ENCODE measurements at regions not wholly inside any gene's neighbourhood (a gene's known extent, or its start where the extent isn't known, plus 50 kb on each side); places are given as distances from the start of the nearest gene placed in this dataset.
A peak's percentile ranks its signal among the peaks of the same experiment; 100 is the strongest.
"Not testable (repeated sequence)": the region's sequence is repeated elsewhere in the genome, so short reads cannot be mapped to it uniquely, and the experiment has no call there.

DNA sequence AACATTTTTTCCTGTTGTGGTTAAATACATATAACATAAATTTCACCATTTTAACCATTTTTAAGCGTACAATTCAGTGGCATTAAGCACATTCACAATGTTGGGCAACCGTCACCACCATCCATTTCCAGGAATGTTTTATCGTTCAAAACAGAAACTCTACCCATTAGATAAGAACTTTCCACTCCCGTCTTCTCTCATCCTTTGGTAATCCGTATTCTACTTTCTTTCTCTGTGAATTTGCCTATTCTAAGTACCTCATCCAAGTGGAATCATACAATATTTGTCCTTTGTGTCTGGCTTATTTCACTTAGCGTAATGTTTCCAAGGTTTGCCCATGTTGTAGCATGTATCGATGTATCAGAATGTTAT is 336.0 kb downstream of the RRAGC start:
- H3K9me3 ChIP-seq (ENCODE audit: control insufficient read depth, insufficient read depth, low read length): no peaks in the 10 kb centered on the region
- H3K9ac ChIP-seq (ENCODE audit: low read depth, low read length): no peak overlapping the region
- no peaks in the 10 kb centered on the region for H3K36me3 ChIP-seq (ENCODE audit: insufficient read depth, low read length)
- H3K4me1 ChIP-seq (ENCODE audit: insufficient read depth, low read length): no peaks in the 10 kb centered on the region

- Histone ChIP-seq H3K9me3 (ENCODE audit: control insufficient read depth, insufficient read depth, low read length) (no peaks in the 10 kb centered on the region), H3K9ac (ENCODE audit: low read depth, low read length) (no peak overlapping the region), H3K36me3 (ENCODE audit: insufficient read depth, low read length) (no peaks in the 10 kb centered on the region)
Measured at GRCh38 chr1:38522915-38523567, 336.5 kb downstream of the RRAGC start.

GRCh38 chr1:38516560-38516959 is 343.0 kb downstream of the RRAGC start:
- Histone ChIP-seq H3K9me3 (ENCODE audit: control insufficient read depth, insufficient read depth, low read length) (no peaks in the 10 kb centered on the region), H3K9ac (ENCODE audit: low read depth, low read length) (no peak overlapping the region), H3K4me1 (ENCODE audit: insufficient read depth, low read length) (no peaks in the 10 kb centered on the region), H3K36me3 (ENCODE audit: insufficient read depth, low read length) (no peaks in the 10 kb centered on the region)

More at GRCh38 chr1:38522915-38523567, 336.5 kb downstream of the RRAGC start:
- no peaks in the 10 kb centered on the region for H3K4me1 ChIP-seq (ENCODE audit: insufficient read depth, low read length)

DNA sequence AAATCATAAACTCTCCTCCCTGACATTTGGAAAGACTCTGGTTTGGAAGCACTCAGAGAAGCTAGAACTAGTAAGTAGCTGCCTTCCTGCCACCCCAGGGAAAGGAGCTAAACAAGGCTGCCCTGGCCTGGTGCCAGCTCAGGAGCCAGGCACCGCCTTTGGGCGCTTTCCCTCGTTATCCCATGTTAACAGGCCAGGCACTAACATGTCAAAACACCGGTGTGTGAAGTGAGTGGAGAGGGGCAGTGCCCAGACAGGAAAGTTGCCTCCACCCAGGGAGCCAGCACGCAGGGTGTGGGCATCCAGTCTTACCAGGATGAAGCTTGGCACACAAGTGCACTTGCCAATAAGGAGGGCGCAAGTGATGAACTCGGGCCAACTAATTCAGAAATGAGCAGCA is 346.8 kb downstream of the RRAGC start:
- H3K9me3 ChIP-seq (ENCODE audit: control insufficient read depth, insufficient read depth, low read length): no peaks in the 10 kb centered on the region

GRCh38 chr1:38512024-38512767 is 347.4 kb downstream of the RRAGC start:
- Histone ChIP-seq H3K9me3 (ENCODE audit: control insufficient read depth, insufficient read depth, low read length) (no peaks in the 10 kb centered on the region), H3K36me3 (ENCODE audit: insufficient read depth, low read length) (no peaks in the 10 kb centered on the region), H3K4me1 (ENCODE audit: insufficient read depth, low read length) (peaks cover 17% of the 10 kb centered on the region), H3K9ac (ENCODE audit: low read depth, low read length) (no peak overlapping the region)

More for the DNA sequence above, 346.8 kb downstream of the RRAGC start:
- no peaks in the 10 kb centered on the region for H3K36me3 ChIP-seq (ENCODE audit: insufficient read depth, low read length)
- peaks cover 16% of the 10 kb centered on the region for H3K4me1 ChIP-seq (ENCODE audit: insufficient read depth, low read length)
- H3K9ac ChIP-seq (ENCODE audit: low read depth, low read length): no peak overlapping the region

GRCh38 chr1:38508232-38508631 is 351.3 kb downstream of the RRAGC start:
- H3K9ac ChIP-seq (ENCODE audit: low read depth, low read length): peak overlapping the region; percentile 8; the same call in 1 of the 2 replicates
- H3K36me3 ChIP-seq (ENCODE audit: insufficient read depth, low read length): no peaks in the 10 kb centered on the region
- H3K9me3 ChIP-seq (ENCODE audit: control insufficient read depth, insufficient read depth, low read length): no peaks in the 10 kb centered on the region
- peaks cover 17% of the 10 kb centered on the region for H3K4me1 ChIP-seq (ENCODE audit: insufficient read depth, low read length)

DNA sequence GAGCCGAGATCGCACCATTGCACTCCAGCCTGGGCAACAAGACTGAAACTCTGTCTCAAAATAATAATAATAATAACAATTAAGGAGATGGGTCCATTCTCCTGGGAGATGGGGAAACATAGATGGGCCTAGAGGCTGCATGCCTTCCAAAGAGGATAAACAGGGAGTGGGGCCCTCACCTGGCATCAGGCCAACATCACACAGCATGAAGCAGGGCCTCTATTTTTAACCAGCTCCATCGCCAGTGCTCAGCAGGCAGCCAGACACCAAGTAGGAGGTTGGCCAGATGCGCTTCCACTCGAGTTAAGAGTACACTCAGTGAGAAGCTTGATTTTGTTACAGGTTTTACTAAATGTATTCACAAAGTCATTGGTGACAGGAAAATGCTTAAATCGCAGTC is 352.0 kb downstream of the RRAGC start:
- Histone ChIP-seq H3K4me1 (ENCODE audit: insufficient read depth, low read length) (peaks cover 18% of the 10 kb centered on the region), H3K9ac (ENCODE audit: low read depth, low read length) (no peak overlapping the region), H3K36me3 (ENCODE audit: insufficient read depth, low read length) (no peaks in the 10 kb centered on the region), H3K9me3 (ENCODE audit: control insufficient read depth, insufficient read depth, low read length) (no peaks in the 10 kb centered on the region)

- Histone ChIP-seq H3K9me3 (ENCODE audit: control insufficient read depth, insufficient read depth, low read length) (no peaks in the 10 kb centered on the region), H3K9ac (ENCODE audit: low read depth, low read length) (no peak overlapping the region), H3K4me1 (ENCODE audit: insufficient read depth, low read length) (peaks cover 22% of the 10 kb centered on the region), H3K36me3 (ENCODE audit: insufficient read depth, low read length) (no peaks in the 10 kb centered on the region)
Measured at GRCh38 chr1:38505944-38506343, 353.6 kb downstream of the RRAGC start.

GRCh38 chr1:38502758-38503157 is 356.8 kb downstream of the RRAGC start:
- no peaks in the 10 kb centered on the region for H3K36me3 ChIP-seq (ENCODE audit: insufficient read depth, low read length)
- no peaks in the 10 kb centered on the region for H3K9me3 ChIP-seq (ENCODE audit: control insufficient read depth, insufficient read depth, low read length)
- H3K4me1 ChIP-seq (ENCODE audit: insufficient read depth, low read length): peaks cover 18% of the 10 kb centered on the region
- no peak overlapping the region for H3K9ac ChIP-seq (ENCODE audit: low read depth, low read length)

DNA sequence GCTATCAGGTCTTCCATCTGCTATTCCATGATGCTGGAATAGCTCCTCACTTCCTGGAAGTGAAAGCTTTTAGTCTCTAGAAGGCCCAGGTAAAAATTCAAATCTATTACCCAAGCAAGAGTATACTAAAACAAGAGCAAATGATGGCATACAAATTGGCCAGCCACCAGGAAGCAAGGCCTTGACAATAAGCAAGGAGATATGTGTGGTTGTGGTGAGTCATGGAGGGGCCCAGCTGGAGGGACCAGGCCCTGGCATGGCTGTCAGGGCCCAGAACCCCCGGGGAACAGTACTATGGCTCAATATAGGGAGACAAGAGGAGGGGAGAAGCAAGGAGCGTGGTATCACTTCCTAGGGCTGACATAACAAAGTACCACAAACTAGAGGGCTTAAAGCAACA is 358.7 kb downstream of the RRAGC start:
- Histone ChIP-seq H3K36me3 (ENCODE audit: insufficient read depth, low read length) (no peaks in the 10 kb centered on the region), H3K9me3 (ENCODE audit: control insufficient read depth, insufficient read depth, low read length) (no peaks in the 10 kb centered on the region), H3K4me1 (ENCODE audit: insufficient read depth, low read length) (peaks cover 30% of the 10 kb centered on the region), H3K9ac (ENCODE audit: low read depth, low read length) (no peak overlapping the region)

DNA sequence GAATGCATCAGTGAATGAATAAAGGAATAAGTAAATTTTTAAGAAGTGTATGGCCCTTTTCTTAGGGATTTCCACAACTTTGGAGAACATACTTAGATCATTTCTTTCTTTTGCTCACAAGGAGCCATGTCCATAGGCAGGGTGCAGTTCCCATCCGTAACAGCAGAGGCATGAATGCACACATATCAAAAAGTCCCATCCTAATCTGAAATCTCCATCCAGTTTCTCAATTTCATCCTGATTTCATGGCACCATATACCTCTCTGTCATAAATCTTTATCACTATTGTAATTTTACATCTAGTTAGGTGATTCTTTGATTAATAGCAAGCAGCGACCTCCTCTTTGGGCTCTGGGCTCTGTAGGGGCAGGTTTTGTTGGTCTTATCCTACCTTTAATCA is 359.2 kb downstream of the RRAGC start:
- peaks cover 30% of the 10 kb centered on the region for H3K4me1 ChIP-seq (ENCODE audit: insufficient read depth, low read length)
- no peaks in the 10 kb centered on the region for H3K36me3 ChIP-seq (ENCODE audit: insufficient read depth, low read length)
- no peaks in the 10 kb centered on the region for H3K9me3 ChIP-seq (ENCODE audit: control insufficient read depth, insufficient read depth, low read length)
- H3K9ac ChIP-seq (ENCODE audit: low read depth, low read length): no peak overlapping the region

GRCh38 chr1:38498686-38499085 is 360.9 kb downstream of the RRAGC start:
- Histone ChIP-seq H3K9me3 (ENCODE audit: control insufficient read depth, insufficient read depth, low read length) (no peaks in the 10 kb centered on the region), H3K9ac (ENCODE audit: low read depth, low read length) (no peak overlapping the region), H3K4me1 (ENCODE audit: insufficient read depth, low read length) (peaks cover 30% of the 10 kb centered on the region), H3K36me3 (ENCODE audit: insufficient read depth, low read length) (no peaks in the 10 kb centered on the region)

GRCh38 chr1:38497921-38498656 is 361.5 kb downstream of the RRAGC start:
- H3K4me1 ChIP-seq (ENCODE audit: insufficient read depth, low read length): peaks cover 30% of the 10 kb centered on the region
- no peaks in the 10 kb centered on the region for H3K9me3 ChIP-seq (ENCODE audit: control insufficient read depth, insufficient read depth, low read length)
- no peaks in the 10 kb centered on the region for H3K36me3 ChIP-seq (ENCODE audit: insufficient read depth, low read length)
- H3K9ac ChIP-seq (ENCODE audit: low read depth, low read length): no peak overlapping the region

GRCh38 chr1:38493306-38493705 is 366.3 kb downstream of the RRAGC start:
- H3K4me1 ChIP-seq (ENCODE audit: insufficient read depth, low read length): peaks cover 22% of the 10 kb centered on the region
- not testable (repeated sequence) for H3K9ac ChIP-seq (ENCODE audit: low read depth, low read length); H3K9me3 ChIP-seq (ENCODE audit: control insufficient read depth, insufficient read depth, low read length); H3K36me3 ChIP-seq (ENCODE audit: insufficient read depth, low read length)

DNA sequence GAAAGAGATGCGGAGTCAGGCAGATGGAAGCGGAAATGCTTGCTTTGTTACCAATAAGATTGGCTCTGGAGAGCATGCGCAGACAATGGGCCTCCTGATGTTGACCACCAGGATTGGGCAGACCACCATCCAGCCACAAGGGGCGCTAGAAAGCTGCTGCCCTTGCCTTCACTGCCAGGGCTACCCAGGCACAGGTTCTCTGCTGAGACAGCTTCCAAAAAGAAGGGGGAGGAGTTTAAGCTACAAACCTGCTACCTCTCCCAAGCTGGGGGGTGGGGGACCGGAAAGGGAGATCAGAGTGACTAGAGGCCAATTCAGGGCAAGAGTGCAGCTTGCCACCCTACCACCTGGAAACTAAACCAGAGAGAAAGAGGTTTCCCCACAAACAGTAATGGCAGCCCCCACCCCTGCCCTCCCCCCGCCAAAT is 369.7 kb downstream of the RRAGC start:
- no peaks in the 10 kb centered on the region for H3K36me3 ChIP-seq (ENCODE audit: insufficient read depth, low read length)
- peaks cover 16% of the 10 kb centered on the region for H3K4me1 ChIP-seq (ENCODE audit: insufficient read depth, low read length)
- no peaks in the 10 kb centered on the region for H3K9me3 ChIP-seq (ENCODE audit: control insufficient read depth, insufficient read depth, low read length)
- H3K9ac ChIP-seq (ENCODE audit: low read depth, low read length): no peak overlapping the region; the same call in 1 of the 2 replicates

Measured in ES-I3 (cell line).